Epithelial cell of esophagus (primary cell): ENCODE measurements at regions not wholly inside any gene's neighbourhood (a gene's known extent, or its start where the extent isn't known, plus 50 kb on each side); places are given as distances from the start of the nearest gene placed in this dataset.

Experiments
- DNase-seq: peaks from one replicate; pipeline ENCODE4 v3.0.0; 2010; ENCODE audit warnings: low read depth
- H3K4me3 ChIP-seq: 2 replicates; pipeline ENCODE4 v1.5.1; 2011; ENCODE audit warnings: mild to moderate bottlenecking, low read length, control low read depth
- CTCF ChIP-seq: IDR thresholded peaks from 2 replicates; pipeline ENCODE4 v1.5.1; 2011; ENCODE audit warnings: low read depth, mild to moderate bottlenecking, low read length, control low read depth, inconsistent platforms; ENCODE audit not compliant: insufficient read depth; ENCODE audit errors: missing control alignments

GRCh38 chr20:7505152-7505834 lies 435.0 kb downstream of the HAO1 start:
- DNase-seq: peak; percentile 6
- H3K4me3 ChIP-seq: no peak overlapping the region
- TF ChIP-seq CTCF: peak; percentile 14

- peak; percentile 2 for DNase-seq
- H3K4me3 ChIP-seq: no peak overlapping the region
- TF ChIP-seq CTCF: no peak
Observed at GRCh38 chr20:7505835-7506221, 434.4 kb downstream of the HAO1 start.

- no peak for TF ChIP-seq CTCF
- DNase-seq: no peak
- H3K4me3 ChIP-seq: no peak overlapping the region
Observed at GRCh38 chr20:7516621-7517111, 423.6 kb downstream of the HAO1 start.

- H3K4me3 ChIP-seq: no peak overlapping the region
- no peak for TF ChIP-seq CTCF
- peak; percentile 73 for DNase-seq
Observed at GRCh38 chr20:7520361-7520760, 419.9 kb downstream of the HAO1 start.

GRCh38 chr20:7523288-7523687 lies 417.0 kb downstream of the HAO1 start:
- DNase-seq: no peak
- no peak for TF ChIP-seq CTCF
- H3K4me3 ChIP-seq: no peak overlapping the region

GRCh38 chr20:7540018-7540417 lies 400.2 kb downstream of the HAO1 start:
- no peak for TF ChIP-seq CTCF
- H3K4me3 ChIP-seq: no peak overlapping the region
- no peak for DNase-seq

- TF ChIP-seq CTCF: no peak
- peak; percentile 81 for DNase-seq
- H3K4me3 ChIP-seq: no peak overlapping the region
Observed at GRCh38 chr20:7540923-7541322, 399.3 kb downstream of the HAO1 start.
